ENCODE measurements at regions not wholly inside any gene's neighbourhood (a gene's known extent, or its start where the extent isn't known, plus 50 kb on each side); places are given as distances from the start of the nearest gene placed in this dataset.

- TF ChIP-seq, protein P1, sequence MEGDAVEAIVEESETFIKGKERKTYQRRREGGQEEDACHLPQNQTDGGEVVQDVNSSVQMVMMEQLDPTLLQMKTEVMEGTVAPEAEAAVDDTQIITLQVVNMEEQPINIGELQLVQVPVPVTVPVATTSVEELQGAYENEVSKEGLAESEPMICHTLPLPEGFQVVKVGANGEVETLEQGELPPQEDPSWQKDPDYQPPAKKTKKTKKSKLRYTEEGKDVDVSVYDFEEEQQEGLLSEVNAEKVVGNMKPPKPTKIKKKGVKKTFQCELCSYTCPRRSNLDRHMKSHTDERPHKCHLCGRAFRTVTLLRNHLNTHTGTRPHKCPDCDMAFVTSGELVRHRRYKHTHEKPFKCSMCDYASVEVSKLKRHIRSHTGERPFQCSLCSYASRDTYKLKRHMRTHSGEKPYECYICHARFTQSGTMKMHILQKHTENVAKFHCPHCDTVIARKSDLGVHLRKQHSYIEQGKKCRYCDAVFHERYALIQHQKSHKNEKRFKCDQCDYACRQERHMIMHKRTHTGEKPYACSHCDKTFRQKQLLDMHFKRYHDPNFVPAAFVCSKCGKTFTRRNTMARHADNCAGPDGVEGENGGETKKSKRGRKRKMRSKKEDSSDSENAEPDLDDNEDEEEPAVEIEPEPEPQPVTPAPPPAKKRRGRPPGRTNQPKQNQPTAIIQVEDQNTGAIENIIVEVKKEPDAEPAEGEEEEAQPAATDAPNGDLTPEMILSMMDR (optimal IDR thresholded peaks at IDR 0.05 in 1 of 3, IDR thresholded peaks at IDR 0.05 in 1 of 3, conservative IDR thresholded peaks at IDR 0.05 in 1 of 3; ENCODE audit: extremely low read depth in 1 of 3, insufficient read depth in 2 of 3, low read length in 3 of 3): no peak
- no peak for TF ChIP-seq EZH2 (IDR thresholded peaks at IDR 0.05; ENCODE audit: low read length)
These were observed 282.2 kb downstream of the OLFM4 start for GRCh38 chr13:53310786-53311185.
